Central memory CD8-positive, alpha-beta T cell (primary cell): ENCODE measurements at regions not wholly inside any gene's neighbourhood (a gene's known extent, or its start where the extent isn't known, plus 50 kb on each side); places are given as distances from the start of the nearest gene placed in this dataset.

Experiments used
- ATAC-seq: fragments of 150-1000 bp; cut with Tn5 transposase; replicated peaks from 2 replicates; pipeline ENCODE4 v1.10.0; 2022; ENCODE audit warnings: mild to moderate bottlenecking, moderate FRiP score, moderate number of reproducible peaks; ENCODE audit not compliant: poor library complexity, severe bottlenecking; ENCODE audit errors: extremely low read depth
- DNase-seq, 2 donors: peaks; one replicate each; pipeline ENCODE4 v3.0.0; 2021; ENCODE audit warnings: low spot score in 2 of 2
- H3K27ac Mint-ChIP-seq: one replicate; pipeline ENCODE4 v1.8.0; 2022; ENCODE audit warnings: low read depth, mild to moderate bottlenecking, moderate library complexity, mixed read lengths
- H3K27me3 Mint-ChIP-seq: one replicate; pipeline ENCODE4 v1.8.0; 2022; ENCODE audit warnings: mixed read lengths
- H3K36me3 Mint-ChIP-seq: one replicate; pipeline ENCODE4 v1.8.0; 2022; ENCODE audit warnings: mild to moderate bottlenecking, moderate library complexity, mixed read lengths; ENCODE audit not compliant: insufficient read depth
- H3K4me1 Mint-ChIP-seq: one replicate; pipeline ENCODE4 v1.8.0; 2022; ENCODE audit warnings: mixed read lengths
- H3K4me3 Mint-ChIP-seq: one replicate; pipeline ENCODE4 v1.8.0; 2022; ENCODE audit warnings: mild to moderate bottlenecking, moderate library complexity, mixed read lengths
- H3K9me3 Mint-ChIP-seq: one replicate; pipeline ENCODE4 v1.8.0; 2022; ENCODE audit warnings: mixed read lengths

GRCh38 chr6:77228279-77228678 is 235.0 kb downstream of the HTR1B start:
- DNase-seq (no peak), ATAC-seq (no peak)
- no peak overlapping the region for H3K4me3 Mint-ChIP-seq
- no peaks in the 10 kb centered on the region for H3K27me3 Mint-ChIP-seq
- no peaks in the 10 kb centered on the region for H3K36me3 Mint-ChIP-seq
- H3K9me3 Mint-ChIP-seq, result peaks cover 5% of the 10 kb centered on the region
- H3K27ac Mint-ChIP-seq, result no peak overlapping the region
- H3K4me1 Mint-ChIP-seq, result no peaks in the 10 kb centered on the region

DNA sequence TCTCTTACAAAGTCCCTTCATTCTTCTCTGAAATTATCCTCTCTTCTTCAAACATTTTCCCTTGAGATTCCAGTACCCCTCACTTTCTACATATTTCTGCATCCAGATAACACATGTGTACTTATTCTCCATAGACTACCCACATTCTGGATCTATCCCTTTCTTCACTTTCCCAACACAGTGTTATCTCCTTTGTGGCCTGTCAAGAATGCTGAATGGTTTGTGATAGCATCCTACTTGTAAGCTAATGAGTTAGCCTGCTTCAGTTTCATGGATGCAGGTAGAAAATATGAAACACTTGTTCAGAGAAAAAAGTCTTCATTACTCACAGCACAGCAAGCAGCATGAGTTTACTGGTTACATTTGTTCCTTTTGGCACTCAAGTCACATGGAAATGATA is 245.4 kb downstream of the HTR1B start:
- DNase-seq (no peak), ATAC-seq (no peak)
- no peaks in the 10 kb centered on the region for H3K4me1 Mint-ChIP-seq
- H3K27ac Mint-ChIP-seq, result no peak overlapping the region
- no peaks in the 10 kb centered on the region for H3K36me3 Mint-ChIP-seq
- H3K4me3 Mint-ChIP-seq, result no peak overlapping the region
- H3K9me3 Mint-ChIP-seq, result peaks cover 8% of the 10 kb centered on the region
- H3K27me3 Mint-ChIP-seq, result no peaks in the 10 kb centered on the region

DNA sequence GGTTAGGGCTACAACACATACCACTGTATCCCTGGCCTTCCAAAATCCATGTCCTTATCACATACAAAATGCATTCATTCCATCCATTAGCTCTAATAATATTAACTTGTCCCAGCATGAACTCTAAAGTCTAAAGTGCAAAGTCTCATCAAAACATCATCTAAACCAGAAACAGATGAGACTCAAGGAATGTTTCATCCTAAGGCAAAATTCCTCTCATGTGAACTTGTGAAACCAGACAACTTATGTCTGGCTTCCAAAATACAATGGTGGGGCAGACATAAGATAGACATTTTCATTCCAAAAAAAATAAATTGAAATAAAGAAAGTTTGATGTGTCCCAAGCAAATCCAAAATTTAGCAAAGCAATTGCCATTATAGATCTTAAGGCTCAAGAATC is 257.4 kb downstream of the HTR1B start:
- Mint-ChIP-seq H3K4me1 (no peaks in the 10 kb centered on the region), H3K27me3 (no peaks in the 10 kb centered on the region), H3K4me3 (no peak overlapping the region), H3K9me3 (peaks cover 12% of the 10 kb centered on the region), H3K36me3 (no peaks in the 10 kb centered on the region), H3K27ac (no peak overlapping the region)
- no peak for DNase-seq
- no peak for ATAC-seq

DNA sequence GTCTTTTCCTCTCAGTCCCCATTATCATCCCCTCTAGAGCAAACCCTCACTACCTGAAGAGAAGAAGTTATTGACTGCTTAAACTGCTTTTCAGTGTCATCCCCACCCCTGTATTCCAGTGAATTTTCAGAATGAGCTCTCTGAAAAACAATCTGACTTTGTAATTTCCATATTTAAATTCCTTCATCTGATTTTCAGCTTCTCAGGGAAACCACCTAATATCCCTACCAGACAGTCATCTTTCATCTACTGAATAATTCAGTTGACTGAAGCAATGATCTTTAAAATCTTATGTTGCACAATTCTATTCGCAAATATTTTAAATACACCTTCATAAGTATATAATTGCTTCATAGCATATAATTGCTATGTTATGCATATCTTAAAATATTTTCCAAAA is 258.7 kb downstream of the HTR1B start:
- DNase-seq, result no peak
- peaks cover 12% of the 10 kb centered on the region for H3K9me3 Mint-ChIP-seq

GRCh38 chr6:77183447-77183846 is 279.8 kb downstream of the HTR1B start:
- peaks cover 15% of the 10 kb centered on the region for H3K9me3 Mint-ChIP-seq
- H3K27ac Mint-ChIP-seq, result no peak overlapping the region
- H3K27me3 Mint-ChIP-seq, result no peaks in the 10 kb centered on the region
- no peaks in the 10 kb centered on the region for H3K36me3 Mint-ChIP-seq
- DNase-seq, result no peak
- no peaks in the 10 kb centered on the region for H3K4me1 Mint-ChIP-seq
- H3K4me3 Mint-ChIP-seq, result no peak overlapping the region
- ATAC-seq, result no peak

More for the DNA sequence above, 258.7 kb downstream of the HTR1B start:
- no peak overlapping the region for H3K4me3 Mint-ChIP-seq
- H3K36me3 Mint-ChIP-seq, result no peaks in the 10 kb centered on the region
- no peaks in the 10 kb centered on the region for H3K27me3 Mint-ChIP-seq
- no peak overlapping the region for H3K27ac Mint-ChIP-seq
- ATAC-seq, result no peak
- no peaks in the 10 kb centered on the region for H3K4me1 Mint-ChIP-seq

- ATAC-seq (no peak), DNase-seq (no peak)
- Mint-ChIP-seq H3K9me3 (peaks cover 19% of the 10 kb centered on the region), H3K27me3 (no peaks in the 10 kb centered on the region), H3K4me1 (no peaks in the 10 kb centered on the region), H3K36me3 (no peaks in the 10 kb centered on the region), H3K27ac (no peak overlapping the region), H3K4me3 (no peak overlapping the region)
These were observed 281.5 kb downstream of the HTR1B start for GRCh38 chr6:77181749-77182148.

DNA sequence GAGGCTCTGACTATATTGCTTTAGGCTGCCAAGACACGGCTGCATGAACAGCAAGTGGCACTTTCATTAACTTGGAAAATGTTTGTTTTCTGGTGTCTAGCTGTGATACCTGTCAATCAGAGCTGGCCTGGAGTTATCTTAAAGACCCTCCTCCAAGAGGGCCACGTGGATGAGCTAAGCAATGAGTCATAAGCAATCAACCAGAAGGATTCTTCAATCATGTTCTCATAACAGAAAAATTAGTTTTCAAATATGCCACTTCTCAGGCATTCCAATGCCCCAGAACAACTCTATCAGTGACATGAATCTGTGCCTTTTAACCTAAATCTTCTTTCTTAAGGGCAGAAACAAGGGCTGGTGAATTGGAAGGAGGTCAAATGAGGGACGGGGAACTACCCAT is 283.0 kb downstream of the HTR1B start:
- DNase-seq, result no peak
- Mint-ChIP-seq H3K27me3 (no peaks in the 10 kb centered on the region), H3K9me3 (peaks cover 19% of the 10 kb centered on the region), H3K4me3 (no peak overlapping the region), H3K36me3 (peaks cover 1% of the 10 kb centered on the region), H3K27ac (no peak overlapping the region), H3K4me1 (no peaks in the 10 kb centered on the region)
- ATAC-seq, result no peak

DNA sequence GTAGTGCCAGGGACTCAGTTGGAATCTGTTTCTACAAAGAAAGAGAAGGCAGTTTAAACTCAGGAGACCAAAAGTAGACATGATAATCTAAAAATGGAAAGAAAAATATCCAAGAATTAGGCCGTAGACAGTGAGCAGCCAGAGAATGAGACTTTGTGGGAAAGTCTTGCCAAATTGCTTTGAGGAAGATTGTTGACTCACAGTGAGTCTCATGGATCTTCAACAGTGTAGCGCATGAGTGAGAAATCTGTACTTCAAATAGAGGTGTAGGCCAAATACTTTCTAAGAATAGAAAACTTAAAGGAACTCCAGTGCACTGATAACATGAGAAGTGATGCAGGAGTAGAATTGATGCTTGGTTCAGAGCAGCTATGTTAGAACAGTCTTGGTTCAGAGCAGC is 284.5 kb downstream of the HTR1B start:
- peaks cover 13% of the 10 kb centered on the region for H3K9me3 Mint-ChIP-seq
- H3K27me3 Mint-ChIP-seq, result no peaks in the 10 kb centered on the region
- no peak for DNase-seq
- ATAC-seq, result no peak
- H3K36me3 Mint-ChIP-seq, result peaks cover 1% of the 10 kb centered on the region
- no peak overlapping the region for H3K27ac Mint-ChIP-seq
- no peaks in the 10 kb centered on the region for H3K4me1 Mint-ChIP-seq
- no peak overlapping the region for H3K4me3 Mint-ChIP-seq

- Mint-ChIP-seq H3K36me3 (peaks cover 1% of the 10 kb centered on the region), H3K4me3 (no peak overlapping the region), H3K4me1 (no peaks in the 10 kb centered on the region), H3K9me3 (peaks cover 19% of the 10 kb centered on the region), H3K27ac (no peak overlapping the region), H3K27me3 (no peaks in the 10 kb centered on the region)
- ATAC-seq (no peak), DNase-seq (no peak)
These were observed 285.8 kb downstream of the HTR1B start for GRCh38 chr6:77177470-77177869.

DNA sequence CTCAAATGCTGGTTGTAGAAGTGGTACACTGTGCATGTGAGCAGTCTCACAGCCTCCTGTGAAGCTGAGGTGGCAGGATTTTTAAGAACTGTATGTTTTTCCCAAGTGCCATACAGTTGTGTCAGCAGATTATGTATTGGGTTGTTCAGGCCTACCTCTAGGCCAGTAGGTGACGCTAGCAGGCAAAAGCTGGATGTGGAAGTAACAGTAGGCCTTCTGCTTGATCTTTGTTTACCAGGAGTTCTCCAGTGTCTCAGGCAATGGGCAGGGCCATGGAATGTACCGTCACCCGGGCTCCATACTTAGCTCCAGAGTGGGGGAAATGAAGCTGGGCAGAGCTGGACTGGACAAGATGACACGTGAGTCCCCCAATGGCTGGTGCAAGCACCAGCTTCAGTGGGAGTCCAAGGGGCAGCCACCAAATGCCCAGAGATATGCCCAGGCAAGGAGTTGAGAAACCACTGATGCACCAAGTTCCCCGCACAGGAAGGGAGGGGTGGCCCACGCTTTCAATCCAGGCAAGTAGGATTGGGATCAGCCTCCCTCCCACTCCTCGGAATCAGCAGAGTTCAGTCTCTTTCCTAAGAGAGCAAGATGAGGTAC is 289.7 kb downstream of the HTR1B start:
- ATAC-seq (no peak), DNase-seq (no peak)
- H3K27ac Mint-ChIP-seq, result no peak overlapping the region
- H3K4me3 Mint-ChIP-seq, result no peak overlapping the region
- H3K4me1 Mint-ChIP-seq, result no peaks in the 10 kb centered on the region
- H3K27me3 Mint-ChIP-seq, result no peaks in the 10 kb centered on the region
- H3K36me3 Mint-ChIP-seq, result peaks cover 1% of the 10 kb centered on the region
- peaks cover 12% of the 10 kb centered on the region for H3K9me3 Mint-ChIP-seq

DNA sequence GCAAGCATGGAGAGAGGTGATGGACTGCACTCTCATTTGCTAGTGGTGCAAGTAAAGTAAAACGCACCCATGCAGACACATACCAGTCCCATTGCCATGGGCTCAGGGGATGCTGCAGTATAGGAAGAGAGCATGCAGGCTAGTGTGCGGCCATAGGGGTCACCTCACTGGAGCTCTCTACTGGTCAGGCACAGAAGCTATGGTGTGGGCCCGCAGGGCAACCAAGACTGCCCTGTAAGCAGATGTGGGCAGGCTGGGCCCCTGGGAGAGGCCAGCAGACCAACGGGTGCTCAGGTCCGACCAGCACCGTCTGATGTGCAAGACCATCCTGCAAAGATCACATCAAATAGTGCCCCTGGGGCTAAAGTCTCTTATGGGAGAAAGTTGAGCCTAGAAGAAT is 290.7 kb downstream of the HTR1B start:
- no peaks in the 10 kb centered on the region for H3K4me1 Mint-ChIP-seq
- H3K27me3 Mint-ChIP-seq, result no peaks in the 10 kb centered on the region
- H3K36me3 Mint-ChIP-seq, result peaks cover 1% of the 10 kb centered on the region
- H3K4me3 Mint-ChIP-seq, result no peak overlapping the region
- no peak overlapping the region for H3K27ac Mint-ChIP-seq
- peaks cover 7% of the 10 kb centered on the region for H3K9me3 Mint-ChIP-seq
- DNase-seq, result no peak
- ATAC-seq, result no peak

GRCh38 chr6:77159730-77160129 is 303.6 kb downstream of the HTR1B start:
- no peak overlapping the region for H3K4me3 Mint-ChIP-seq
- DNase-seq (no peak), ATAC-seq (no peak)
- H3K27ac Mint-ChIP-seq, result no peak overlapping the region
- H3K36me3 Mint-ChIP-seq, result no peaks in the 10 kb centered on the region
- no peaks in the 10 kb centered on the region for H3K4me1 Mint-ChIP-seq
- no peaks in the 10 kb centered on the region for H3K27me3 Mint-ChIP-seq
- H3K9me3 Mint-ChIP-seq, result peaks cover 22% of the 10 kb centered on the region

DNA sequence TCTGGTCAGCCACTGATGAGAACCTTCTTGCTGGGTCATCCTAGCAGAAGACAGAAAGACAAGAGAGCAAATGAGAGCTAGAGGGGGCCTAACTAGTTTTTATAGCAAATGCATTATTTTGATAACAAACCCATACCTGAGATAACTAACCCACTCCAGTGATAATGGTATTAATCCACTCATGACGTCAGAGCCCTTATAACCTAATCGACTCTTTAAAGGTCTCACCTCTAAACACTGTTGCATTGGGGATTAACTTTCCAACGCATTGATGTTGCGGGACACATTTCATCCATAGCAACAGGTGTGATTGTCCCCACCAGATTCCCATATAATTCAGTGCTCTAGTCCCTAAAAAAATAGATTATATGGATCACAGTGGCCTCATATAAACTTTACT is 312.1 kb downstream of the HTR1B start:
- ATAC-seq, result no peak
- H3K4me3 Mint-ChIP-seq, result no peak overlapping the region
- H3K4me1 Mint-ChIP-seq, result no peaks in the 10 kb centered on the region
- H3K9me3 Mint-ChIP-seq, result peaks cover 25% of the 10 kb centered on the region
- no peak overlapping the region for H3K27ac Mint-ChIP-seq
- H3K27me3 Mint-ChIP-seq, result no peaks in the 10 kb centered on the region
- no peaks in the 10 kb centered on the region for H3K36me3 Mint-ChIP-seq
- no peak for DNase-seq

- no peak overlapping the region for H3K27ac Mint-ChIP-seq
- H3K9me3 Mint-ChIP-seq, result peaks cover 21% of the 10 kb centered on the region
- H3K4me3 Mint-ChIP-seq, result no peak overlapping the region
- no peaks in the 10 kb centered on the region for H3K4me1 Mint-ChIP-seq
- ATAC-seq (no peak), DNase-seq (no peak)
- H3K27me3 Mint-ChIP-seq, result no peaks in the 10 kb centered on the region
- no peaks in the 10 kb centered on the region for H3K36me3 Mint-ChIP-seq
These were observed 312.6 kb downstream of the HTR1B start for GRCh38 chr6:77150736-77151135.
